Neural progenitor cell (in vitro differentiated cells): ENCODE measurements at regions not wholly inside any gene's neighbourhood (a gene's known extent, or its start where the extent isn't known, plus 50 kb on each side); places are given as distances from the start of the nearest gene placed in this dataset.

ENCODE experiments used
- EZH2 ChIP-seq: fragments of 200-600 bp; sonication (generic); IDR thresholded peaks from 2 replicates; pipeline ENCODE4 v1.6.1; 2017; ENCODE audit warnings: antibody characterized with exemption, mild to moderate bottlenecking, moderate library complexity
- EZH2phosphoT487 ChIP-seq: fragments of 200-600 bp; sonication (generic); IDR thresholded peaks from 2 replicates; pipeline ENCODE4 v1.6.1; 2017; ENCODE audit warnings: antibody characterized with exemption
- TF ChIP-seq, protein P1 (sequence below): fragments of 200-600 bp; sonication (generic); IDR thresholded peaks from 2 replicates; pipeline ENCODE4 v1.5.1; 2017; ENCODE audit warnings: antibody characterized with exemption, mild to moderate bottlenecking

DNA sequence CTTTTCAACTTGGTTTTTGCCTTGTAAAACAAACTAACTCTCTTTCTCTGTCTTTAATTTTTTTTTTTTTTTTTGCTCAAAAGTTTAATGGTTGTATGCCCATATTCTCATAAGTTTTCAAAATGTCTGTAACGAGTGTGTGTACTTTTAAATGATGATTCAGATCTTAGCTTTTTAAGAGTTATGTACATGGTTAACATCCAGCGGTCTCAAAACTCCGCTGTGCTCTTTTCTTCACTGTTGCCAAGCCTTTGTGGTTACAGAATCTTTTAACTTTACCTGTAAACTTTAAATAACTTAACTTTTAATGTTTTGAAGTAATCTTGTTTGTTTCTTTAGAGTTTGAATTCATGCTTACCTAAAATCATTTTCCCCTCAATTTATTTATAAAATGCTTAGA is 133.0 kb downstream of the SAMD5 start:
- TF ChIP-seq, protein P1, sequence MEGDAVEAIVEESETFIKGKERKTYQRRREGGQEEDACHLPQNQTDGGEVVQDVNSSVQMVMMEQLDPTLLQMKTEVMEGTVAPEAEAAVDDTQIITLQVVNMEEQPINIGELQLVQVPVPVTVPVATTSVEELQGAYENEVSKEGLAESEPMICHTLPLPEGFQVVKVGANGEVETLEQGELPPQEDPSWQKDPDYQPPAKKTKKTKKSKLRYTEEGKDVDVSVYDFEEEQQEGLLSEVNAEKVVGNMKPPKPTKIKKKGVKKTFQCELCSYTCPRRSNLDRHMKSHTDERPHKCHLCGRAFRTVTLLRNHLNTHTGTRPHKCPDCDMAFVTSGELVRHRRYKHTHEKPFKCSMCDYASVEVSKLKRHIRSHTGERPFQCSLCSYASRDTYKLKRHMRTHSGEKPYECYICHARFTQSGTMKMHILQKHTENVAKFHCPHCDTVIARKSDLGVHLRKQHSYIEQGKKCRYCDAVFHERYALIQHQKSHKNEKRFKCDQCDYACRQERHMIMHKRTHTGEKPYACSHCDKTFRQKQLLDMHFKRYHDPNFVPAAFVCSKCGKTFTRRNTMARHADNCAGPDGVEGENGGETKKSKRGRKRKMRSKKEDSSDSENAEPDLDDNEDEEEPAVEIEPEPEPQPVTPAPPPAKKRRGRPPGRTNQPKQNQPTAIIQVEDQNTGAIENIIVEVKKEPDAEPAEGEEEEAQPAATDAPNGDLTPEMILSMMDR = no peak
- TF ChIP-seq EZH2 (no peak), EZH2phosphoT487 (no peak)
